DMS79 treated with DMSO at 0.1 percent for 48 hours (cell line): ENCODE measurements at regions not wholly inside any gene's neighbourhood (a gene's known extent, or its start where the extent isn't known, plus 50 kb on each side); places are given as distances from the start of the nearest gene placed in this dataset.

Experiments
- DNase-seq: peaks from one replicate; lab custom pipeline; 2025; lab: John Stamatoyannopoulos, UW

- no peak for DNase-seq
These were observed 475.0 kb downstream of the TUSC7 start for GRCh38 chr3:117184574-117184973.

- DNase-seq = no peak
These were observed 481.7 kb downstream of the TUSC7 start for GRCh38 chr3:117191245-117191644.

- DNase-seq = peak; percentile 66
These were observed 483.3 kb downstream of the TUSC7 start for GRCh38 chr3:117192888-117193287.

- DNase-seq = no peak
These were observed 483.8 kb downstream of the TUSC7 start for GRCh38 chr3:117193390-117193789.

GRCh38 chr3:117195034-117195433 is 485.5 kb downstream of the TUSC7 start:
- no peak for DNase-seq

GRCh38 chr3:117200962-117201361 is 491.4 kb downstream of the TUSC7 start:
- DNase-seq = no peak

- no peak for DNase-seq
These were observed 492.6 kb downstream of the TUSC7 start for GRCh38 chr3:117201901-117202774.

- no peak for DNase-seq
These were observed 507.8 kb downstream of the TUSC7 start for GRCh38 chr3:117217355-117217754.

GRCh38 chr3:117217760-117218316 is 508.3 kb downstream of the TUSC7 start:
- DNase-seq = no peak

GRCh38 chr3:117218641-117219048 is 509.1 kb downstream of the TUSC7 start:
- DNase-seq = no peak

- DNase-seq = no peak
These were observed 509.7 kb downstream of the TUSC7 start for GRCh38 chr3:117219296-117219695.

GRCh38 chr3:117226932-117227331 is 517.4 kb downstream of the TUSC7 start:
- DNase-seq = no peak

- no peak for DNase-seq
These were observed 518.9 kb downstream of the TUSC7 start for GRCh38 chr3:117228466-117228865.

GRCh38 chr3:117230924-117231323 is 521.3 kb downstream of the TUSC7 start:
- DNase-seq = no peak

GRCh38 chr3:117234331-117234730 is 524.8 kb downstream of the TUSC7 start:
- peak; percentile 91 for DNase-seq

- no peak for DNase-seq
These were observed 525.7 kb downstream of the TUSC7 start for GRCh38 chr3:117235304-117235703.

- DNase-seq = no peak
These were observed 529.2 kb downstream of the TUSC7 start for GRCh38 chr3:117238806-117239205.

GRCh38 chr3:117243657-117244056 is 534.1 kb downstream of the TUSC7 start:
- DNase-seq = no peak

GRCh38 chr3:117246771-117247555 is 537.4 kb downstream of the TUSC7 start:
- DNase-seq = no peak

- DNase-seq = peak; percentile 22
These were observed 538.6 kb downstream of the TUSC7 start for GRCh38 chr3:117248153-117248552.

GRCh38 chr3:117252208-117252607 is 542.6 kb downstream of the TUSC7 start:
- DNase-seq = peak; percentile 89

GRCh38 chr3:117252651-117253050 is 543.1 kb downstream of the TUSC7 start:
- no peak for DNase-seq

- DNase-seq = peak; percentile 16
These were observed 544.1 kb downstream of the TUSC7 start for GRCh38 chr3:117253636-117254035.
